Transverse colon (tissue), 3 donors: ENCODE measurements at regions not wholly inside any gene's neighbourhood (a gene's known extent, or its start where the extent isn't known, plus 50 kb on each side); places are given as distances from the start of the nearest gene placed in this dataset.

Experiments used
- EP300 ChIP-seq: sonication (generic); formaldehyde crosslinking; IDR thresholded peaks from one replicate; pipeline ENCODE4 v1.6.1; 2017; ENCODE audit warnings: antibody characterized with exemption, low read depth
- POLR2A ChIP-seq: fragments of 450-650 bp; IDR thresholded peaks from one replicate; pipeline ENCODE4 v1.6.1; 2016; ENCODE audit warnings: antibody characterized with exemption, mild to moderate bottlenecking, moderate library complexity
- TF ChIP-seq, protein P1 (sequence below), 5 experiments: fragments of 200-600 bp in 3 of 5; fragments of 450-650 bp in 2 of 5; sonication (generic) in 3 of 5; IDR thresholded peaks; 1 replicate in 2 of 5; 2 replicates in 3 of 5; pipeline ENCODE4 v1.5.1; 2016 to 2017; ENCODE audit warnings: antibody characterized with exemption in 5 of 5, inconsistent platforms in 3 of 5, mild to moderate bottlenecking in 2 of 5, moderate library complexity in 1 of 5

DNA sequence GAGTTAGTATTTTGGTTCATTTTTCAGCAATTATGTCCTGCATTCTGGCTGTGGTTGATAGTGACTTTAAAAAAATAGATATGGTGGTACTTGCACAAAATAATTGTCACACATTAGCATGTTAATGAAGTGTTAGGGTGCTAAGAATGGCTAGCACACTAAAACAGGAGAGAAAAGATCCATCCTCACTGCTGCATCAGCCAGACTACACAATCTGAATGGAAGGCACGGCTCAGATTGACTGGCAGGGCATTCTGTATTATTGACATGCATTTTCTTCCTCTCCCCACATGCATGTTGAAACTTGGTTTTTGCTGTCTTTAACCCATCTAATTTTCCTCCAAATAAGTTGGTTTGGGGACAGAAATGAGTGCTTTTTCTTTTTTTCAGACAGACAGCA lies 306.3 kb downstream of the PRL start:
- TF ChIP-seq, protein P1, sequence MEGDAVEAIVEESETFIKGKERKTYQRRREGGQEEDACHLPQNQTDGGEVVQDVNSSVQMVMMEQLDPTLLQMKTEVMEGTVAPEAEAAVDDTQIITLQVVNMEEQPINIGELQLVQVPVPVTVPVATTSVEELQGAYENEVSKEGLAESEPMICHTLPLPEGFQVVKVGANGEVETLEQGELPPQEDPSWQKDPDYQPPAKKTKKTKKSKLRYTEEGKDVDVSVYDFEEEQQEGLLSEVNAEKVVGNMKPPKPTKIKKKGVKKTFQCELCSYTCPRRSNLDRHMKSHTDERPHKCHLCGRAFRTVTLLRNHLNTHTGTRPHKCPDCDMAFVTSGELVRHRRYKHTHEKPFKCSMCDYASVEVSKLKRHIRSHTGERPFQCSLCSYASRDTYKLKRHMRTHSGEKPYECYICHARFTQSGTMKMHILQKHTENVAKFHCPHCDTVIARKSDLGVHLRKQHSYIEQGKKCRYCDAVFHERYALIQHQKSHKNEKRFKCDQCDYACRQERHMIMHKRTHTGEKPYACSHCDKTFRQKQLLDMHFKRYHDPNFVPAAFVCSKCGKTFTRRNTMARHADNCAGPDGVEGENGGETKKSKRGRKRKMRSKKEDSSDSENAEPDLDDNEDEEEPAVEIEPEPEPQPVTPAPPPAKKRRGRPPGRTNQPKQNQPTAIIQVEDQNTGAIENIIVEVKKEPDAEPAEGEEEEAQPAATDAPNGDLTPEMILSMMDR (IDR thresholded peaks at IDR 0.05): no peak
- TF ChIP-seq POLR2A (no peak), EP300 (no peak)
